Mesenchymal stem cell (in vitro differentiated cells and primary cell): ENCODE measurements at regions not wholly inside any gene's neighbourhood (a gene's known extent, or its start where the extent isn't known, plus 50 kb on each side); places are given as distances from the start of the nearest gene placed in this dataset.

ENCODE experiments used
- DNase-seq: peaks from one replicate; pipeline ENCODE4 v3.0.0-alpha.2; 2013
- H2AFZ ChIP-seq: one replicate; pipeline ENCODE4 v1.6.1; 2013; ENCODE audit warnings: low read depth, mild to moderate bottlenecking, control low read depth, inconsistent platforms, low read length, moderate library complexity
- H2AK5ac ChIP-seq: 2 replicates; pipeline ENCODE4 v1.6.1; 2013; ENCODE audit warnings: low read length, moderate library complexity, mild to moderate bottlenecking, inconsistent platforms; ENCODE audit not compliant: severe bottlenecking
- H2BK120ac ChIP-seq: one replicate; pipeline ENCODE4 v1.6.1; 2013; ENCODE audit warnings: low read depth, mild to moderate bottlenecking, inconsistent platforms, low read length, moderate library complexity
- H2BK12ac ChIP-seq, 2 experiments: one replicate each; pipeline ENCODE4 v1.6.1; 2013; ENCODE audit warnings: inconsistent platforms in 2 of 2, low read length in 2 of 2, mild to moderate bottlenecking in 2 of 2, moderate library complexity in 2 of 2, control low read depth in 1 of 2
- H2BK15ac ChIP-seq: one replicate; pipeline ENCODE4 v1.6.1; 2013; ENCODE audit warnings: mild to moderate bottlenecking, low read depth, inconsistent platforms; ENCODE audit not compliant: poor library complexity, severe bottlenecking
- H2BK5ac ChIP-seq: 2 replicates; pipeline ENCODE4 v1.6.1; 2013; ENCODE audit warnings: low read depth, mild to moderate bottlenecking, low read length, control low read depth, inconsistent platforms; ENCODE audit not compliant: poor library complexity, severe bottlenecking
- H3K14ac ChIP-seq, 2 experiments: one replicate each; pipeline ENCODE4 v1.6.1; 2013; ENCODE audit warnings: inconsistent platforms in 2 of 2, low read length in 2 of 2, control low read depth in 1 of 2, mild to moderate bottlenecking in 1 of 2, moderate library complexity in 1 of 2
- H3K18ac ChIP-seq, 2 experiments: one replicate each; pipeline ENCODE4 v1.6.1; 2013; ENCODE audit warnings: inconsistent platforms in 2 of 2, low read length in 2 of 2, control low read depth in 1 of 2, low read depth in 1 of 2, mild to moderate bottlenecking in 1 of 2
- H3K23ac ChIP-seq, 2 experiments: one replicate each; pipeline ENCODE4 v1.6.1; 2013; ENCODE audit warnings: inconsistent platforms in 2 of 2, low read length in 2 of 2, mild to moderate bottlenecking in 2 of 2, moderate library complexity in 2 of 2, control low read depth in 1 of 2
- H3K27ac ChIP-seq: 2 replicates; pipeline ENCODE4 v1.5.1; 2013; ENCODE audit warnings: mild to moderate bottlenecking, moderate library complexity, low read length, control low read depth, inconsistent platforms; ENCODE audit not compliant: poor library complexity, severe bottlenecking
- H3K27me3 ChIP-seq, 2 experiments: 2 replicates each; pipeline versions ENCODE4 v1.6.1 to v1.7.0; 2013; ENCODE audit warnings: low read length in 2 of 2, mild to moderate bottlenecking in 2 of 2, moderate library complexity in 2 of 2, control low read depth in 1 of 2, inconsistent platforms in 1 of 2; ENCODE audit not compliant: control insufficient read depth in 1 of 2, insufficient read depth in 1 of 2
- H3K36me3 ChIP-seq, 2 experiments: 2 replicates each; pipeline versions ENCODE4 v1.6.1 to v1.7.0; 2013; ENCODE audit warnings: low read length in 2 of 2, control low read depth in 1 of 2, inconsistent platforms in 1 of 2, low read depth in 1 of 2, mild to moderate bottlenecking in 1 of 2; ENCODE audit not compliant: insufficient read depth in 2 of 2, control insufficient read depth in 1 of 2
- H3K4ac ChIP-seq, 2 experiments: one replicate each; pipeline ENCODE4 v1.6.1; 2013; ENCODE audit warnings: inconsistent platforms in 2 of 2, low read length in 2 of 2, mild to moderate bottlenecking in 2 of 2, moderate library complexity in 2 of 2, control low read depth in 1 of 2, low read depth in 1 of 2
- H3K4me1 ChIP-seq: 2 replicates; pipeline ENCODE4 v1.6.1; 2013; ENCODE audit warnings: low read depth, low read length, control low read depth; ENCODE audit not compliant: control insufficient read depth, insufficient read depth
- H3K4me2 ChIP-seq: 2 replicates; pipeline ENCODE4 v1.6.1; 2013; ENCODE audit warnings: low read length, mild to moderate bottlenecking, inconsistent platforms; ENCODE audit not compliant: poor library complexity, severe bottlenecking
- H3K4me3 ChIP-seq, 2 experiments: 2 replicates each; pipeline versions ENCODE4 v1.5.1 to v1.7.0; 2013; ENCODE audit warnings: low read length in 2 of 2, mild to moderate bottlenecking in 2 of 2, control low read depth in 1 of 2, low read depth in 1 of 2; ENCODE audit not compliant: insufficient read depth in 1 of 2
- H3K79me1 ChIP-seq: replicated peaks from 2 replicates; pipeline ENCODE4 v1.6.1; 2013; ENCODE audit warnings: mild to moderate bottlenecking, control low read depth, low read length, inconsistent platforms; ENCODE audit not compliant: poor library complexity, severe bottlenecking
- H3K9ac ChIP-seq: 2 replicates; pipeline ENCODE4 v1.7.0; 2013; ENCODE audit warnings: mild to moderate bottlenecking, low read length, moderate library complexity
- H3K9me3 ChIP-seq: 2 replicates; pipeline ENCODE4 v1.7.0; 2013; ENCODE audit warnings: mild to moderate bottlenecking, low read length; ENCODE audit not compliant: control insufficient read depth
- H4K8ac ChIP-seq: one replicate; pipeline ENCODE4 v1.6.1; 2013; ENCODE audit warnings: inconsistent platforms, mild to moderate bottlenecking, low read length, moderate library complexity
- H4K91ac ChIP-seq: one replicate; pipeline ENCODE4 v1.6.1; 2013; ENCODE audit warnings: mild to moderate bottlenecking, low read length, inconsistent platforms
- WGBS: methylation state at CpG from one replicate; pipeline ENCODE4 v1.1.7; 2013; ENCODE audit warnings: mixed read lengths; 5-methylcytosine and 5-hydroxymethylcytosine counted together

GRCh38 chr2:172336681-172337080 lies 90.7 kb upstream of the ITGA6 start:
- no peak overlapping the region for H2AFZ ChIP-seq
- H2BK15ac ChIP-seq: no peak overlapping the region
- no peak overlapping the region for H3K14ac ChIP-seq
- H3K27ac ChIP-seq: no peak overlapping the region
- no peak overlapping the region for H2BK120ac ChIP-seq
- no peaks in the 10 kb centered on the region for H3K79me1 ChIP-seq
- H3K9ac ChIP-seq: no peak overlapping the region
- H2AK5ac ChIP-seq: no peak overlapping the region
- no peak overlapping the region for H3K4ac ChIP-seq
- H3K4me2 ChIP-seq: no peak overlapping the region
- no peak overlapping the region for H4K8ac ChIP-seq
- H3K23ac ChIP-seq: no peak overlapping the region
- H3K18ac ChIP-seq: no peak overlapping the region
- H3K9me3 ChIP-seq: no peaks in the 10 kb centered on the region
- H2BK12ac ChIP-seq: no peak overlapping the region
- H4K91ac ChIP-seq: no peak overlapping the region
- H3K4me3 ChIP-seq: no peak overlapping the region
- no peaks in the 10 kb centered on the region for H3K27me3 ChIP-seq
- no peak overlapping the region for H2BK5ac ChIP-seq
- WGBS: 47% methylated on average over 2 of the region's 2 CpGs
- peaks cover 3% of the 10 kb centered on the region for H3K4me1 ChIP-seq
- no peak for DNase-seq
- H3K36me3 ChIP-seq: no peaks in the 10 kb centered on the region

GRCh38 chr2:172339371-172340010 lies 87.9 kb upstream of the ITGA6 start:
- H3K36me3 ChIP-seq: no peaks in the 10 kb centered on the region
- peak overlapping the region; percentile 66 for H4K8ac ChIP-seq
- H4K91ac ChIP-seq: no peak overlapping the region
- no peaks in the 10 kb centered on the region for H3K79me1 ChIP-seq
- H3K27ac ChIP-seq: no peak overlapping the region
- no peak overlapping the region for H3K4me2 ChIP-seq
- H2AK5ac ChIP-seq: no peak overlapping the region
- H3K27me3 ChIP-seq: no peaks in the 10 kb centered on the region
- peak overlapping the region in 1 of 2 experiments; percentile 15 for H2BK12ac ChIP-seq
- no peak overlapping the region for H2BK15ac ChIP-seq
- no peak overlapping the region for H2AFZ ChIP-seq
- DNase-seq: peak; percentile 32
- H3K18ac ChIP-seq: no peak overlapping the region
- H3K4me3 ChIP-seq: no peak overlapping the region
- 78% methylated on average over 5 of the region's 6 CpGs for WGBS
- H3K4me1 ChIP-seq: peaks cover 3% of the 10 kb centered on the region
- no peak overlapping the region for H3K4ac ChIP-seq
- H3K9ac ChIP-seq: no peak overlapping the region
- no peak overlapping the region for H2BK5ac ChIP-seq
- no peak overlapping the region for H3K14ac ChIP-seq
- H3K9me3 ChIP-seq: peaks cover 9% of the 10 kb centered on the region
- H2BK120ac ChIP-seq: no peak overlapping the region
- H3K23ac ChIP-seq: no peak overlapping the region

- no peak overlapping the region for H2AFZ ChIP-seq
- H3K14ac ChIP-seq: no peak overlapping the region
- no peak overlapping the region for H4K91ac ChIP-seq
- H3K4me3 ChIP-seq: peak overlapping the region in 1 of 2 experiments; percentile 61
- peaks cover 3% of the 10 kb centered on the region for H3K4me1 ChIP-seq
- H3K4me2 ChIP-seq: no peak overlapping the region
- H3K4ac ChIP-seq: no peak overlapping the region
- H2BK5ac ChIP-seq: no peak overlapping the region
- H4K8ac ChIP-seq: no peak overlapping the region
- peak; percentile 11 for DNase-seq
- peak overlapping the region; percentile 43 for H3K9ac ChIP-seq
- no peak overlapping the region for H2BK15ac ChIP-seq
- H3K27ac ChIP-seq: no peak overlapping the region
- H3K23ac ChIP-seq: no peak overlapping the region
- H2BK120ac ChIP-seq: no peak overlapping the region
- 87% methylated on average over 3 of the region's 4 CpGs for WGBS
- no peaks in the 10 kb centered on the region for H3K36me3 ChIP-seq
- no peak overlapping the region for H2BK12ac ChIP-seq
- H3K79me1 ChIP-seq: no peaks in the 10 kb centered on the region
- H2AK5ac ChIP-seq: no peak overlapping the region
- H3K27me3 ChIP-seq: no peaks in the 10 kb centered on the region
- peaks cover 9% of the 10 kb centered on the region for H3K9me3 ChIP-seq
- H3K18ac ChIP-seq: no peak overlapping the region
Measured at GRCh38 chr2:172340394-172340793, 87.0 kb upstream of the ITGA6 start.

- no peak for DNase-seq
- WGBS: 64% methylated on average over 3 of the region's 3 CpGs
- Histone ChIP-seq H3K4me2 (no peak overlapping the region), H2BK15ac (no peak overlapping the region), H3K9ac (no peak overlapping the region), H2AFZ (no peak overlapping the region), H2BK12ac (no peak overlapping the region), H3K18ac (no peak overlapping the region), H3K4ac (no peak overlapping the region), H3K4me3 (no peak overlapping the region), H3K27me3 (no peaks in the 10 kb centered on the region), H3K36me3 (no peaks in the 10 kb centered on the region), H4K91ac (no peak overlapping the region), H3K27ac (no peak overlapping the region), H3K14ac (peak overlapping the region in 1 of 2 experiments; percentile 20), H3K23ac (no peak overlapping the region), H3K79me1 (no peaks in the 10 kb centered on the region), H4K8ac (no peak overlapping the region), H3K9me3 (peaks cover 9% of the 10 kb centered on the region), H2AK5ac (no peak overlapping the region), H2BK120ac (no peak overlapping the region), H3K4me1 (peaks cover 3% of the 10 kb centered on the region), H2BK5ac (no peak overlapping the region)
Measured at GRCh38 chr2:172342078-172342477, 85.3 kb upstream of the ITGA6 start.
